ENCODE measurements at regions not wholly inside any gene's neighbourhood (a gene's known extent, or its start where the extent isn't known, plus 50 kb on each side); places are given as distances from the start of the nearest gene placed in this dataset.

DNA sequence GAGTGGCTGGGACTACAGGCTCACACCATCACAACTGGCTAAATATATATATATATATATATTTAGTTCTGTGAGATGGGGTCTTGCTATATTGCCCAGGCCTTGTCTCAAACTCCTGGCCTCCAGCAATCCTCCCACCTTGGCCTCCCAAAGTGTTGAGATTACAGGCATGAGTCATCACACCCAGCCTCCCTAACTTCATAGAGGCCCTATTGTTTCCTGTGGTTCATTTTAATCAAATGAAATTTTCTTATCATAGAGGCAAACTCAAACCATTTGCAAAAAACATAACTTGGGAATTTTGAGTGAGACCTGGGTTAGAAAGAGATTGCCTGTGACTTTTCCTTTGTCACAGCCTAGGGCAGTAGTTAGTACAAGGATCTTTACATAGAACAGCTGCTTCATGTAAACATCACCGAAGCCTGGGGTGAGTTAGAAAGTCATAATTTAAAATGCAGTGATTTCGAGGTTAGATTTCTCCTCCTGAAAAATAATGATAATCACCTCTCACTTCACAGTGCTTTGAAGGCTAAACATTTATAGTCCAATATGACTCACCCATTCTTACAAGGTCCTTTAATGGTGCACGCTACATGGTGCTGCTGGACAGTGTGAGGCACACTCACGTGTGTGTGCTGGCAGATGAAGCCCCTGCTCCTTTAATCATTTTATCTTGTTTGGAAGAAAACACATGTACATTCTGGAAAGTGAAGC, 188.9 kb downstream of the RHOU start:
- DNase-seq (ENCODE audit: low read depth) = no peak
- TF ChIP-seq, protein P1, sequence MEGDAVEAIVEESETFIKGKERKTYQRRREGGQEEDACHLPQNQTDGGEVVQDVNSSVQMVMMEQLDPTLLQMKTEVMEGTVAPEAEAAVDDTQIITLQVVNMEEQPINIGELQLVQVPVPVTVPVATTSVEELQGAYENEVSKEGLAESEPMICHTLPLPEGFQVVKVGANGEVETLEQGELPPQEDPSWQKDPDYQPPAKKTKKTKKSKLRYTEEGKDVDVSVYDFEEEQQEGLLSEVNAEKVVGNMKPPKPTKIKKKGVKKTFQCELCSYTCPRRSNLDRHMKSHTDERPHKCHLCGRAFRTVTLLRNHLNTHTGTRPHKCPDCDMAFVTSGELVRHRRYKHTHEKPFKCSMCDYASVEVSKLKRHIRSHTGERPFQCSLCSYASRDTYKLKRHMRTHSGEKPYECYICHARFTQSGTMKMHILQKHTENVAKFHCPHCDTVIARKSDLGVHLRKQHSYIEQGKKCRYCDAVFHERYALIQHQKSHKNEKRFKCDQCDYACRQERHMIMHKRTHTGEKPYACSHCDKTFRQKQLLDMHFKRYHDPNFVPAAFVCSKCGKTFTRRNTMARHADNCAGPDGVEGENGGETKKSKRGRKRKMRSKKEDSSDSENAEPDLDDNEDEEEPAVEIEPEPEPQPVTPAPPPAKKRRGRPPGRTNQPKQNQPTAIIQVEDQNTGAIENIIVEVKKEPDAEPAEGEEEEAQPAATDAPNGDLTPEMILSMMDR (IDR thresholded peaks at IDR 0.05; ENCODE audit: control insufficient read depth, extremely low read depth, insufficient read depth) = no peak
- H3K4me3 ChIP-seq (ENCODE audit: low read depth, low read length) = no peak overlapping the region

DNA sequence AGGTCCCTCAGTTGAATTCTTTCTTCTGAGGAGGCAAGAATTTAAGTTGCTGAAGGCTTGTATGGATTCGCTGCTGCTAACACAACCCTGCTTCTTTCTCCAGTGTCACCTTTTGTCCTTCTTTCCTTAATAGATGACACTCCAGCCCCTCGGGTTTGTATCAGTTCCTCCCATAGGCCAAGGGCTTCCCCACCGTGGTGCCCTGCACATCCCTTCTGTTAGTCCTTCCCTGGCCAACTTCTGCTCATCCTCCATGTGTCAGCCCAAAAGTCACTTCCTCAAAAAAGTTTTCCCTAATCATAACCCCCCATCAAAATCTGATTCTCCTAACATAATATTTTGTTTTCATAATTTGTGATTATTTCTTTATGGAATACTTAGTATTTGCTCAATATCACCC, 190.4 kb downstream of the RHOU start:
- no peak for DNase-seq (ENCODE audit: low read depth)
- TF ChIP-seq, protein P1 (IDR thresholded peaks at IDR 0.05; ENCODE audit: control insufficient read depth, extremely low read depth, insufficient read depth) = no peak

DNA sequence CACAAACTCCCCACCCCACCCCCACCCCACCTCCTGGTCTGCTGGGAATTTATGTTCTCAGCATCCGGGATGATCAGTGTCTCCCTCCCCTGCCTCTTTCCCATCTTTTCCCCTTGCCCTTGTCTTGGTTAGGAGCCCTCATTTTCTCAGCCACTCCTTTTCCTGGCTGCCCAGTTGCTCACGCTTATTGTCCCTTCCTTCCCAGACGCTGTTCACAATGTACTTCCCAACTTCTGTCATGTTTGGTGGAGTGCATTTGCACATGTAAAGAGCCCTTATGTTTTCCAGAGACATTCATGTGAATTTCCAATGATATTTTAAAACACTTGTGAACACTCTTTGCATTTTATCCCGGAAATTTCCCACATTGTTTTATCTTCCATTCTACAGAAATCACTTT, 192.1 kb downstream of the RHOU start:
- H3K4me3 ChIP-seq (ENCODE audit: low read depth, low read length) = no peak overlapping the region
- TF ChIP-seq, protein P1 (IDR thresholded peaks at IDR 0.05; ENCODE audit: control insufficient read depth, extremely low read depth, insufficient read depth) = no peak

More for the DNA sequence above, 190.4 kb downstream of the RHOU start:
- no peak overlapping the region for H3K4me3 ChIP-seq (ENCODE audit: low read depth, low read length)

DNA sequence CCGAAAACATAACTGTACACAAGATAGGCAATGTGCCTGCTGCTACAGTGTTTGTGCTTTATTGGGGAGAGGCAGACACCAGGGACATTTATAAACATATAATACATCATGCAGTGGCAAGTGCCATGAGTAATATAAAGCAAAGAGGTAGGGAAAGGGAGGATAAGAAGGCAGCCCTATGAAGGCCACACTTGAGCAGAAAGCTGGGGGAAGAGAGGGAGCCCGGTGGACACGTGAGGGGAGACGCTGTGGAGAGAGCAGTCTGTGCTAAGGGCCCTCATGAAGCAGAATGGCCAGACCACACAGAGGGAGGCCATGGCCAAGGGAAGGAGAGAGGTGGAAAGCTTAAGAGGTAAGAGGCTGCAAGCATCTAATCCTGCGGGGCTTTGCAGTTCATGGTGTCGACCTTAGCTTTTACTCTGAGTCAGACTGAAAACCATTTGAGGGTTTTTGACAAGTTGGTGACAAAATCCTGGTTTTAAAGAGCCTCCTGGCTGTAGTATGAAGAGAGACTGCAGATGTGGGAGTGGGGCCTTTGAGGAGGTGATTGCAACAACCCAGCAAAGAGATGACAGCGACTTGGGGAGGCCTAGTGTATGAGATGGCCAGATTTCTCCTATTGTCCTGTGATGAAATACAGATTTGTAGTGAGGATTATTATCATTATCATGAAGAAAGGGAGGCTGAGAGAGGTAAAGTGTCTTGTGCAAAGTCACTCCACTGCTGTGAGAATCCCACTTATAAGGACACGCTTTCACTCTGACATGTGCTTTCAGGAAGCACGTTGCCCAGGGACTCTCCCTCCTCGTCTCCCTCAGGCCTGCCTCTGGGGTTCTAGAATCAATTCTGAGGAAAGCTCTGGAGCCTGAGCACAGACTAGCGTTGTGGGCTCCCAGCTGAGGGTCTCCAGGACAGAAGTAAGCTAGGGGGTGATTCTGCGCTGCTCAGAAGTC, 192.9 kb downstream of the RHOU start:
- TF ChIP-seq, protein P1 (IDR thresholded peaks at IDR 0.05; ENCODE audit: control insufficient read depth, extremely low read depth, insufficient read depth) = no peak
- H3K4me3 ChIP-seq (ENCODE audit: low read depth, low read length) = no peak overlapping the region
- no peak for DNase-seq (ENCODE audit: low read depth)

More for the DNA sequence above, 192.1 kb downstream of the RHOU start:
- no peak for DNase-seq (ENCODE audit: low read depth)

DNA sequence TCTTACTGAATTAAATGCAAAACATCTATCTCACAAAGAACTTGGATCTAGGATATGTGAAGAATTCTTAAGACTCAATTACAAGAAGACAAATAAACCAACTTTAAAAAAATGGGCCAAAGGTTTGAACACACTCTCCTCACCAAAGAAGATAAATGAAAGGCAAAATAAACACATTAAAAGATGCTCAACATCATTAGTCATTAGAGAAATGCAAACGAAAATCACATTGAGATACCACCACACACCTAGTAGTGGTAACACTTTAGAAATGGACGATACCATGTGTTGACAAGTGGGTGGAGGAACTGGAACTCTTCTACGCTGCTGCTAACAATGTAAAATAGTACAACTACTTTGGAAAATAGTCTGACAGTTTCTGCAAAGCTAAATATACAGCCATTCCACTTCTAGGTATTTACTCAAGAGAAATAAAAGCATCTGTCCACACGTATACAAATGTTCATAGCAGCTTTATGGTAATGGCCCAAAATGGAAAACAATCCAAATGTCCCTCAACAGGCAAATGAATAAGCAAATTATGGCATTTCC, 194.3 kb downstream of the RHOU start:
- DNase-seq (ENCODE audit: low read depth) = no peak

DNA sequence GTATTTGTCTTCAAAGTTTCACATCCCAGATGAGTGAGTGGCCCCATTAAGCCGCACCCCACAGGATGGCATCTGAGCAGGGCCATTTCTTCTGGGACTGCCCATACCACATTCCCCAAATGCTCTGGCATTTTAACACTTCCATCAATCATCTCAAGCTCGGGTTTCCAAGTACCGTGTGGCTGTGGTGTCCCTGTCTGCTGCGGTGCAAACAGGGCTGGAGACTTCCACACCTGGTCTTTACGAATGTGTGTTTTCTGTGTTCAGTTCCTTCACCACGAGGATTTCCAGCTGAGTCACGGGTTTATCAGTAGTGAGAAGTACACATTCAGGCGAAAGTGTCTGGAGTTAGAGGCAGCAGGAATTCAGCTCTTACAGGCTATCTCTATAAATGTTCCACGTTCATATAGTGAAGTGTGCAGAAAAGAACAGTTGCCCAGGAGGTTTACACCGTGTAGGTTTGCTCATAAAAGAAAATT, 195.2 kb downstream of the RHOU start:
- DNase-seq (ENCODE audit: low read depth) = no peak
- no peak overlapping the region for H3K4me3 ChIP-seq (ENCODE audit: low read depth, low read length)
- TF ChIP-seq, protein P1 (IDR thresholded peaks at IDR 0.05; ENCODE audit: control insufficient read depth, extremely low read depth, insufficient read depth) = no peak

More for the DNA sequence above, 194.3 kb downstream of the RHOU start:
- TF ChIP-seq, protein P1 (IDR thresholded peaks at IDR 0.05; ENCODE audit: control insufficient read depth, extremely low read depth, insufficient read depth) = no peak
- no peak overlapping the region for H3K4me3 ChIP-seq (ENCODE audit: low read depth, low read length)
